OCI-LY3 (cell line): ENCODE measurements at regions not wholly inside any gene's neighbourhood (a gene's known extent, or its start where the extent isn't known, plus 50 kb on each side); places are given as distances from the start of the nearest gene placed in this dataset.

ENCODE experiments used
- H2AFZ ChIP-seq: fragments of 200-600, 300-600 bp; shearing (Covaris generic); 2 replicates; pipeline ENCODE4 v1.6.0; 2014; ENCODE audit warnings: antibody characterized with exemption, low read depth, low read length
- H3K27ac ChIP-seq: fragments of 200-600, 300-600 bp; sonication (generic); 2 replicates; pipeline ENCODE4 v1.5.1; 2014; ENCODE audit warnings: mild to moderate bottlenecking, low read length, moderate library complexity, mixed read lengths
- H3K27me3 ChIP-seq: fragments of 200-600, 300-600 bp; sonication (generic); 2 replicates; pipeline ENCODE4 v1.6.1; 2014; ENCODE audit warnings: low read depth, low read length, mixed read lengths
- H3K36me3 ChIP-seq: fragments of 200-600, 300-600 bp; sonication (generic); replicated peaks from 2 replicates; pipeline ENCODE3; 2014; ENCODE audit warnings: low read depth, low read length, mixed read lengths
- H3K4me1 ChIP-seq: fragments of 300-600, 200-600 bp; sonication (generic); 2 replicates; pipeline ENCODE4 v1.6.1; 2014; ENCODE audit warnings: low read length, mixed read lengths
- H3K4me2 ChIP-seq: fragments of 200-600, 300-600 bp; sonication (generic); 2 replicates; pipeline ENCODE4 v1.6.1; 2014; ENCODE audit warnings: low read length, mixed read lengths
- H3K4me3 ChIP-seq: fragments of 300-600, 200-600 bp; sonication (generic); 2 replicates; pipeline ENCODE4 v1.5.1; 2014; ENCODE audit warnings: antibody characterized with exemption, mild to moderate bottlenecking, low read length, moderate library complexity
- H3K79me2 ChIP-seq: fragments of 300-600, 200-600 bp; shearing (Covaris generic); 2 replicates; pipeline ENCODE4 v1.6.1; 2014; ENCODE audit warnings: mild to moderate bottlenecking, low read length, mixed read lengths
- H3K9ac ChIP-seq: fragments of 300-600, 200-600 bp; shearing (Covaris generic); 2 replicates; pipeline ENCODE4 v1.6.0; 2014; ENCODE audit warnings: mild to moderate bottlenecking, low read length, moderate library complexity
- H3K9me3 ChIP-seq: fragments of 200-600, 300-600 bp; shearing (Covaris generic); 2 replicates; pipeline ENCODE4 v1.6.1; 2014; ENCODE audit warnings: low read length, mixed read lengths; ENCODE audit not compliant: insufficient read depth
- H4K20me1 ChIP-seq: fragments of 200-600, 300-600 bp; sonication (generic); 2 replicates; pipeline ENCODE4 v1.6.1; 2016; ENCODE audit warnings: low read length, mixed read lengths; ENCODE audit not compliant: insufficient read depth
- CTCF ChIP-seq: fragments of 200-600, 300-600 bp; sonication (generic); IDR thresholded peaks from 2 replicates; pipeline ENCODE4 v1.5.1; 2014; ENCODE audit warnings: antibody characterized with exemption, low read length, low read depth
- EZH2phosphoT487 ChIP-seq: fragments of 200-600 bp; shearing (Covaris generic); IDR thresholded peaks from 2 replicates; pipeline ENCODE4 v1.6.1; 2018; ENCODE audit warnings: antibody characterized with exemption, mixed run types, low read depth

GRCh38 chr13:40026741-40027140 is 371.3 kb downstream of the COG6 start:
- Histone ChIP-seq H3K4me3 (peak overlapping the region; percentile 58), H4K20me1 (no peaks in the 10 kb centered on the region), H3K4me2 (peak overlapping the region; percentile 53), H3K36me3 (no peaks in the 10 kb centered on the region), H3K9me3 (no peaks in the 10 kb centered on the region), H3K79me2 (no peaks in the 10 kb centered on the region), H3K9ac (no peak overlapping the region), H2AFZ (no peak overlapping the region), H3K4me1 (peaks cover 17% of the 10 kb centered on the region), H3K27me3 (peaks cover 76% of the 10 kb centered on the region), H3K27ac (no peak overlapping the region)
- TF ChIP-seq EZH2phosphoT487 (no peak), CTCF (no peak)

- Histone ChIP-seq H3K9ac (no peak overlapping the region), H3K27ac (no peak overlapping the region), H4K20me1 (no peaks in the 10 kb centered on the region), H3K9me3 (no peaks in the 10 kb centered on the region), H3K79me2 (no peaks in the 10 kb centered on the region), H3K4me3 (no peak overlapping the region), H2AFZ (no peak overlapping the region), H3K36me3 (no peaks in the 10 kb centered on the region), H3K4me1 (peaks cover 17% of the 10 kb centered on the region), H3K4me2 (no peak overlapping the region), H3K27me3 (peaks cover 75% of the 10 kb centered on the region)
- TF ChIP-seq EZH2phosphoT487: no peak
- TF ChIP-seq CTCF: no peak
Measured at GRCh38 chr13:40028446-40028845, 373.0 kb downstream of the COG6 start.

GRCh38 chr13:40031031-40031430 is 375.6 kb downstream of the COG6 start:
- Histone ChIP-seq H3K27ac (no peak overlapping the region), H3K9ac (no peak overlapping the region), H3K27me3 (peaks cover 66% of the 10 kb centered on the region), H3K4me1 (peaks cover 14% of the 10 kb centered on the region), H2AFZ (no peak overlapping the region), H3K4me3 (no peak overlapping the region), H4K20me1 (no peaks in the 10 kb centered on the region), H3K36me3 (no peaks in the 10 kb centered on the region), H3K79me2 (no peaks in the 10 kb centered on the region), H3K9me3 (no peaks in the 10 kb centered on the region), H3K4me2 (no peak overlapping the region)
- TF ChIP-seq CTCF (no peak), EZH2phosphoT487 (no peak)

GRCh38 chr13:40039061-40039460 is 383.6 kb downstream of the COG6 start:
- Histone ChIP-seq H3K4me2 (no peak overlapping the region), H3K27ac (no peak overlapping the region), H3K27me3 (peaks cover 90% of the 10 kb centered on the region), H3K79me2 (no peaks in the 10 kb centered on the region), H4K20me1 (no peaks in the 10 kb centered on the region), H3K4me1 (no peaks in the 10 kb centered on the region), H3K4me3 (no peak overlapping the region), H2AFZ (no peak overlapping the region), H3K36me3 (no peaks in the 10 kb centered on the region), H3K9me3 (no peaks in the 10 kb centered on the region), H3K9ac (no peak overlapping the region)
- TF ChIP-seq EZH2phosphoT487 (no peak), CTCF (no peak)
